HG03457 (cell line): ENCODE measurements at regions not wholly inside any gene's neighbourhood (a gene's known extent, or its start where the extent isn't known, plus 50 kb on each side); places are given as distances from the start of the nearest gene placed in this dataset.

Experiments used
- ATAC-seq: cut with Tn5 transposase; IDR thresholded peaks from one replicate; pipeline ENCODE4 v1.9.1; 2021; ENCODE audit warnings: moderate number of reproducible peaks; ENCODE audit not compliant: unreplicated experiment

- no peak for ATAC-seq
These were observed 66.1 kb upstream of the JCAD start for GRCh38 chr10:30125496-30125895.

GRCh38 chr10:30124704-30125103, 65.3 kb upstream of the JCAD start:
- no peak for ATAC-seq

GRCh38 chr10:30121401-30121800, 62.0 kb upstream of the JCAD start:
- no peak for ATAC-seq

- ATAC-seq = no peak
These were observed 59.2 kb upstream of the JCAD start for GRCh38 chr10:30118590-30118989.

- ATAC-seq = no peak
These were observed 58.6 kb upstream of the JCAD start for GRCh38 chr10:30117812-30118501.

- no peak for ATAC-seq
These were observed 56.7 kb upstream of the JCAD start for GRCh38 chr10:30116041-30116491.

- ATAC-seq = no peak
These were observed 56.2 kb upstream of the JCAD start for GRCh38 chr10:30115626-30115940.

GRCh38 chr10:30114881-30115625, 55.7 kb upstream of the JCAD start:
- no peak for ATAC-seq

GRCh38 chr10:30114401-30114800, 55.0 kb upstream of the JCAD start:
- ATAC-seq = no peak

GRCh38 chr10:30111340-30112022, 52.1 kb upstream of the JCAD start:
- ATAC-seq = no peak
